Hematopoietic multipotent progenitor cell treated with erythropoietin and hydrocortisone succinate and interleukin-3 and kit ligand, for 6 days (in vitro differentiated cells): ENCODE measurements at regions not wholly inside any gene's neighbourhood (a gene's known extent, or its start where the extent isn't known, plus 50 kb on each side); places are given as distances from the start of the nearest gene placed in this dataset.
A peak's percentile ranks its signal among the peaks of the same experiment; 100 is the strongest.

Source experiments
- DNase-seq: peaks from one replicate; pipeline ENCODE4 v3.0.0-alpha.2; 2015

DNA sequence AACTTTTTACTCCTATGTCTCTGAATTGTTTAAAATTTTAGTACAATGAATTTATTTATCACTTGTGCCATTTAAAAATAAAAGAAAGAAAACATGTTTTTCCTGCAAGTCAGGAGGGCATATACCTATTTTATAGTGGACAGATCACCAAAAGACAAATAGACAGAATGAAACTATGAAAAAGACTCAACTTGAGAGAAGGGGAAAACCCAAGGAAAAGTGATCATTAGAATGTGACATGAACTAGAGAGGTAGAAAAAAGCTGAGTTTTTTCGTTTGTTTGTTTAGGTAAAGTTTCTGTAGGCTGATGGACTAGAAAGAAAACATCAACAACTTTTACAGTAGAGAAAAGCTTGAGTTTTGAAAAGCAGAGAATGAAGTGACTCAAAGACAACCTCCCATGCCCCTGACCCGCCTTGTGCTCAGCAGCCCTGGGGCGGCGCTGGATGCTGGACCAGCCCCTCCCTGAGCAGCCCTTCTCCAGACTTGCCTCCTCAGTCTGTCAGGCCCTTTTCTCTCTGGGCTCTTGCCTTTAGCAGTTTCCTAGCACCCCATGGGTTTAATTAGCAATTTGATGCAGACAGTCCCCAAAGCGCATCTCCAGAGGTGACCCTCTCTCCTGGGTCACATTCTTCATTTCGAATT is 95.1 kb upstream of the ARID2 start:
- DNase-seq = no peak

- no peak for DNase-seq
Measured at GRCh38 chr12:45637242-45637641, 92.3 kb upstream of the ARID2 start.

GRCh38 chr12:45637706-45638105 is 91.8 kb upstream of the ARID2 start:
- DNase-seq = no peak

GRCh38 chr12:45638386-45638785 is 91.1 kb upstream of the ARID2 start:
- DNase-seq = no peak

- DNase-seq = peak; percentile 64
Measured at GRCh38 chr12:45644541-45644940, 85.0 kb upstream of the ARID2 start.

DNA sequence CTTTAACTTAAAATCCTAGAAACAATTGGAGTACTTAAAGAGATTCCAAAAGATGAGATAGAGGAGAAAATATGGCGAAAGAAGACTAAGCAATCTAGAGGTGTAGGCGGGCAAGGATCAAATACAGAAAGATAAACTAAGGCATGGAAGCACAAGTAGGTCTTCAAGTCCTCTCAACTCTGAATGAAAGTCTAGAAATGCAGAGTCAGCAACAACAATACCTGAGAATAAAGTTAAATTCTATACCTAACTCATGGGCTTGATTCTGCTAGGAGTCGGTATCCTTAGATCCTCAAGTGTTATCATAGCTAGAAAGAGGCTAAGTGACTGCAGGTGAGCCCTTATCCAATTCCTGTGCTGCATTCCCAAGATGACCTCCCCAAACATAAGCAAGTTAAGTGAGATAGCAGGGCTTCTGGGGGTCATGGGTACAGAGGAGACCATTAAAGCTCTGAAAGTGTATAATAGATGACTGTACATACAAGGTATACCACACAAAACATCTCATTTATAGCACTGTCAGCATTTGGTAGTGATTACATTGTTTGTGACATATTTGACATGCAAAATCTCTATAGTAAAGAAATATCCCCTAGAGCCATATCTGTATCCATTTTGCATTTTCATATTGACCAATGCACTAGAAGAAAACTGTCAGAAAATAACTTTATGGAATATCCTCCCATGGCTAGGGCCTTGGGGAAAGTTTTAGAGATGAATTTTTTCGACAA is 82.5 kb upstream of the ARID2 start:
- DNase-seq = no peak

GRCh38 chr12:45648070-45648469 is 81.4 kb upstream of the ARID2 start:
- no peak for DNase-seq

DNA sequence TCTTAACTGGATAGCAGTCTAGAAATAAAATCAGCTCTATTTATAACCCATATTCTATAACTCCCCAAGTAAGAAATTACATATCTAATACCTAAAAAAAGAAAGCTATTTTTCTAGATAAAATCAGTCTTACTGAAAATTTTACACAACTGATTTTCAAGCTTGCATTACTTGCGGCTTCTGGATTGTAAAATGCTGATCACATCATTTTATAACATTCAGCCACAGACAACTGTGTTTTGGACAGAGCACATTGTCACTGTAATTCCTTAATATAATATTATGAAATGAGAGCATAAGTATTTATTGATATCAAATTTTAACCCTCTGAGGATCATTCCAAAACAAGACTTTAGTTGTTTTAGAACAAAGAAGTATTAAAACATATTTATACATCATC is 78.5 kb upstream of the ARID2 start:
- no peak for DNase-seq

GRCh38 chr12:45654002-45654665 is 75.4 kb upstream of the ARID2 start:
- DNase-seq = no peak

DNA sequence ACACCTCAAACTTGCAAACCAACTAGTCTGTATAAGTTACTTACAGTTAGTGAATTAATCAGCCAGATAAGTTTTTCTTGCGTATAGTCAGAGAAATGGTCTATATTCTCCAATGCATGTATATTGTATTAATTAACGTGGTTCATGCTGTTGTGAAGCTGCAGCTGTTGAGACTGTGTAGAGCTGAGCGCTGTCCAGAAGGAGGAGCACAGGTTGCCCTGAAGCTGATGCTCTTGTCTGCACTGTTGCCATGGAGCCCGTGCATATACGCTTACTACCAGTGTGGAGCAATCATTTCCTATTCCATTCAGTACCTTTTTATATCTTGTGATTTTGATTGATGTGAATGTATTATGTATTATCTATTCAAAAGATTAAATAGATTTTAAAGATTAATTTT is 74.3 kb upstream of the ARID2 start:
- DNase-seq = peak; percentile 60

GRCh38 chr12:45655743-45656142 is 73.8 kb upstream of the ARID2 start:
- DNase-seq = peak; percentile 22

- DNase-seq = peak; percentile 39
Measured at GRCh38 chr12:45658020-45658419, 71.5 kb upstream of the ARID2 start.

DNA sequence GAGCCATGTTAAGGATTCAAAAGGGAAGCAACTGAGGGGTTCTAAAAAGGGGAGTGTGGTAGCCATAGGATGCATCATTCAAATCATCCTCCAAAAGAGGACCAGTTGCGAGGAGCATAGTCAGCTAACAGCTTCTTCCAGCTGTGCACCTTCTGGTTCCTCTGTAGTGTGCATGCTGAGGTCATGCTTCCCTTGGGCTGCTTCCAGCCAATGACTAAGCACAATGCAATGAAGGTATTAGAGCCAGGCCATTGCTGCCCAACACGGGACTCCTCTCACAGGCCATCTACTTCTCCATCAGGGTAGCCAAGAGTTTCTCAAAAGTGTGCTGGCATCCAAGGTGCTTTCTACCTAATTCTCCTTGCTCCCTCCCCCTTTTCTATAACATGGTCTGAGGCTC is 69.2 kb upstream of the ARID2 start:
- peak; percentile 24 for DNase-seq

GRCh38 chr12:45663455-45663854 is 66.1 kb upstream of the ARID2 start:
- peak; percentile 32 for DNase-seq

DNA sequence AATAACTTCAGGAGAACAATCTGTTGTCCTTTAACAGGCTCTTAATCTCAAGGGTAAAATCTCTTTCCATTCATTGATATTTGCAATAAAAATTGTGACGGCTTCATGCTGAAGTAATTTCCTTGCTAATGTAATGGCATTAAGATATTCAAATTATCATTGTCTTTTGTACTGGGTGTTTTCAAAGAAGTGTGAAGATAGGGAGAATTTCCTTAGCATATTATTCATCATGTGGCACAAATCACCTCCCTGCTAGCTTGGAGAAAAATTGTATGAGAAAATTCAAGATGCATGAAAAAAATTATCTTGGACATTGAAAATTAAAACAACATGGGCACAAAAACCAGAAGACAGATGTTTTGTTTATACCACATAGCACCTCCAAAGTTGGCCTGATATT is 63.6 kb upstream of the ARID2 start:
- no peak for DNase-seq

GRCh38 chr12:45666396-45666795 is 63.1 kb upstream of the ARID2 start:
- no peak for DNase-seq

- DNase-seq = no peak
Measured at GRCh38 chr12:45666816-45667215, 62.7 kb upstream of the ARID2 start.

GRCh38 chr12:45667761-45668160 is 61.7 kb upstream of the ARID2 start:
- no peak for DNase-seq

DNA sequence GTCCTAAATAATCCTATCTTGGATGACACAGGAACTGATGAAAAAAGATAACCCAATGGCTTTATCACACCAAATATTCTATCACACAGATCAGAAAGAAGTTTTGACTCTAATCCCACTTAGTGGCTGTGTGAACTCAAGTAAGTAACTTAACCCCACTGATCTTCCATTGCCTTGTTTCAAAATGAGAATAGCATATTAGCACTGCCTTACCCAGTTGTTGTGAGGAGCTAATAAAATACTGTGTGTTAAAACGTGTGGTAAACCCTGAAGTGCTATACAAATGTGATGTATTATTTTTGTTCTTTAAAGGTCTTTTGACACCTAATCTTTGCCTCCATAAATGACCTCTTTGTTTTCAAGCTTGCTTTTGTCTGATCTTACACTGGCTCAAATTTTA is 60.9 kb upstream of the ARID2 start:
- DNase-seq = no peak

- DNase-seq = peak; percentile 66
Measured at GRCh38 chr12:45669093-45669492, 60.4 kb upstream of the ARID2 start.

DNA sequence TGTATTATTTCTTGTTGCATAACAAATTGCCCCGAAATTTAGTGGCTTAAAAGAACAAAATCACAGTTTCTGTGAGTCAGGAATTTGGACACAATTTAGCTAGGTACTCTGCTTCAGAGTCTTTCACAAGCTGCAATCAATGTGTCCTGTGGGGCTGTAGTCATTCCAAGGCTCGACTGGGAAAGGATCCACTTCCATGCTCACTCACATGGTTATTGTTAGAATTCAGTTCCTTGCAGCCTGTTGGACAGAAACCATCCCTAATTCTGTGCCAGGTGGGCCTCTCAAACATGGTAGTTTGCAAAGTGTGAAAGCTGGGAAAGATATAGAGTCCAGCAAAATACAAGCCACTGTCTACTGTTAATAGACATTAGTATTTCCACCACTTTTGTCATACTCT is 59.7 kb upstream of the ARID2 start:
- DNase-seq = peak; percentile 11

GRCh38 chr12:45670346-45671065 is 59.0 kb upstream of the ARID2 start:
- DNase-seq = peak; percentile 89

- DNase-seq = no peak
Measured at GRCh38 chr12:45671254-45671653, 58.3 kb upstream of the ARID2 start.
